Neuronal stem cell (in vitro differentiated cells): ENCODE measurements at regions not wholly inside any gene's neighbourhood (a gene's known extent, or its start where the extent isn't known, plus 50 kb on each side); places are given as distances from the start of the nearest gene placed in this dataset.
A peak's percentile ranks its signal among the peaks of the same experiment; 100 is the strongest.
"Not testable (repeated sequence)": the region's sequence is repeated elsewhere in the genome, so short reads cannot be mapped to it uniquely, and the experiment has no call there.

Experiments
- DNase-seq: peaks from one replicate; pipeline ENCODE4 v3.0.0-alpha.2; 2013; ENCODE audit warnings: low spot score
- H2AFZ ChIP-seq: one replicate; pipeline ENCODE4 v1.6.1; 2013; ENCODE audit warnings: mild to moderate bottlenecking, low read length, inconsistent platforms
- H2AK5ac ChIP-seq: 2 replicates; pipeline ENCODE4 v1.6.1; 2013; ENCODE audit warnings: low read depth, mild to moderate bottlenecking, inconsistent platforms, low read length, moderate library complexity, mixed read lengths
- H2BK120ac ChIP-seq: 2 replicates; pipeline ENCODE4 v1.6.1; 2013; ENCODE audit warnings: low read depth, mild to moderate bottlenecking, inconsistent platforms, low read length, moderate library complexity, mixed read lengths
- H2BK12ac ChIP-seq: one replicate; pipeline ENCODE4 v1.6.1; 2013; ENCODE audit warnings: low read length, inconsistent platforms
- H2BK15ac ChIP-seq: 2 replicates; pipeline ENCODE4 v1.6.1; 2013; ENCODE audit warnings: mild to moderate bottlenecking, low read length, inconsistent platforms, mixed read lengths
- H2BK5ac ChIP-seq: one replicate; pipeline ENCODE4 v1.6.1; 2013; ENCODE audit warnings: inconsistent platforms, mild to moderate bottlenecking, low read length, moderate library complexity
- H3K14ac ChIP-seq: one replicate; pipeline ENCODE4 v1.6.1; 2013; ENCODE audit warnings: low read length, inconsistent platforms
- H3K18ac ChIP-seq: 2 replicates; pipeline ENCODE4 v1.6.1; 2013; ENCODE audit warnings: low read length, inconsistent platforms
- H3K23ac ChIP-seq: 2 replicates; pipeline ENCODE4 v1.6.1; 2013; ENCODE audit warnings: low read depth, mild to moderate bottlenecking, mixed read lengths, low read length, inconsistent platforms; ENCODE audit not compliant: poor library complexity
- H3K27ac ChIP-seq: replicated peaks from 3 replicates; pipeline ENCODE4 v1.5.1; 2013; ENCODE audit warnings: low read length, inconsistent platforms
- H3K27me3 ChIP-seq, 3 experiments: 2 replicates each; pipeline ENCODE4 v1.6.1; 2013; ENCODE audit warnings: low read length in 3 of 3, mild to moderate bottlenecking in 2 of 3, inconsistent platforms in 1 of 3, low read depth in 1 of 3, mixed read lengths in 1 of 3, moderate library complexity in 1 of 3; ENCODE audit not compliant: control insufficient read depth in 3 of 3, insufficient read depth in 3 of 3
- H3K36me3 ChIP-seq, 2 donors: replicated peaks in 1 of 2; 2 replicates each; pipeline ENCODE4 v1.6.1; 2013; ENCODE audit warnings: low read length in 2 of 2; ENCODE audit not compliant: control insufficient read depth in 2 of 2, insufficient read depth in 2 of 2
- H3K4ac ChIP-seq: 2 replicates; pipeline ENCODE4 v1.6.1; 2013; ENCODE audit warnings: inconsistent platforms, mild to moderate bottlenecking, low read length, moderate library complexity
- H3K4me1 ChIP-seq, 2 donors: 1 replicate in 1 of 2; 2 replicates in 1 of 2; pipeline ENCODE4 v1.6.1; 2013; ENCODE audit warnings: low read length in 2 of 2, low read depth in 1 of 2; ENCODE audit not compliant: control insufficient read depth in 2 of 2, insufficient read depth in 1 of 2
- H3K4me2 ChIP-seq: one replicate; pipeline ENCODE4 v1.6.1; 2013; ENCODE audit warnings: mild to moderate bottlenecking, low read length, inconsistent platforms; ENCODE audit not compliant: insufficient read depth, poor library complexity, severe bottlenecking
- H3K4me3 ChIP-seq, 2 donors: 2 replicates each; pipeline ENCODE4 v1.5.1; 2013; ENCODE audit warnings: low read length in 2 of 2, mild to moderate bottlenecking in 2 of 2, inconsistent platforms in 1 of 2, moderate library complexity in 1 of 2
- H3K79me1 ChIP-seq: one replicate; pipeline ENCODE4 v1.6.1; 2013; ENCODE audit warnings: low read depth, mild to moderate bottlenecking, inconsistent platforms, low read length, moderate library complexity
- H3K9ac ChIP-seq: one replicate; pipeline ENCODE4 v1.6.1; 2013; ENCODE audit warnings: mild to moderate bottlenecking, low read depth, low read length, inconsistent platforms; ENCODE audit not compliant: poor library complexity
- H3K9me3 ChIP-seq, 2 donors: replicated peaks in 1 of 2; 2 replicates each; pipeline versions ENCODE3 to v1.6.1; 2013; ENCODE audit warnings: low read length in 2 of 2, mild to moderate bottlenecking in 2 of 2, inconsistent platforms in 1 of 2, low read depth in 1 of 2, mixed read lengths in 1 of 2, moderate library complexity in 1 of 2; ENCODE audit not compliant: control insufficient read depth in 2 of 2, insufficient read depth in 1 of 2
- H4K8ac ChIP-seq: one replicate; pipeline ENCODE4 v1.6.1; 2013; ENCODE audit warnings: low read depth, mild to moderate bottlenecking, inconsistent platforms, low read length, moderate library complexity
- H4K91ac ChIP-seq: one replicate; pipeline ENCODE4 v1.6.1; 2013; ENCODE audit warnings: low read length, low read depth, mild to moderate bottlenecking, inconsistent platforms; ENCODE audit not compliant: poor library complexity
- WGBS, 2 donors: extraction: QIAGEN DNeasy Blood & Tissue Kit; methylation state at CpG; one replicate each; pipeline ENCODE4 v1.1.7; 2013; ENCODE audit warnings: missing lambda C conversion rate in 2 of 2, mixed read lengths in 1 of 2; ENCODE audit not compliant: insufficient read length in 2 of 2, insufficient replicate concordance in 1 of 2; ENCODE audit errors: extremely low coverage in 2 of 2; 5-methylcytosine and 5-hydroxymethylcytosine counted together

DNA sequence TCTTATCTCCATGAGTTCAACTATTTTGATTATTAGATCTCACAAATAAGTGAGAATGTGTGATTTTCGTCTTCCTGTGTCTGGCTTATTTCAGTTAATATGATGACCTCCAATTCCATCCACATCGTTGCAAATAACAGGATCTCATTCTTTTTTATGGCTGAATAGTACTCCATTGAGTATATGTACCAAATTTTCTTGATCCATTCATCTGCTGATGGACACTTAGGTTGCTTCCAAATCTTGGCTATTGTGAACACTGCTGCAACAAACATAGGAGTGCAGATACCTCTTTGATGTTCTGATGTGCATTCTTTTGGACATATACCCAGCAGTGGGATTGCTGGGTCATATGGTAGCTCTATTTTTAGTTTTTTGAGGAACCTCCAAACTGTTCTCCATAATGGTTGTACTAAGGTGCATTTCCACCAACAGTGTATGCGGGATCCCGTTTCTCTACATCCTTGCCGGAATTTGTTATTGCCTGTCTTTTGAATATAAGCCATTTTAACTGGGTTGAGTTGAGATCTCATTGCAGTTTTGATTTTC, 187.9 kb downstream of the BCAS1 start:
- not testable (repeated sequence) for DNase-seq, H3K9me3 ChIP-seq, H3K18ac ChIP-seq, H2BK5ac ChIP-seq, H3K23ac ChIP-seq, H3K4me1 ChIP-seq, H4K8ac ChIP-seq, H2BK12ac ChIP-seq, H2AFZ ChIP-seq, H2BK15ac ChIP-seq, H3K27ac ChIP-seq, H3K4me2 ChIP-seq, H2AK5ac ChIP-seq, H4K91ac ChIP-seq, H3K9ac ChIP-seq, H3K27me3 ChIP-seq, H3K14ac ChIP-seq, H3K36me3 ChIP-seq, H3K4ac ChIP-seq, H3K79me1 ChIP-seq, H2BK120ac ChIP-seq, H3K4me3 ChIP-seq
- WGBS, 2 donors: no CpG with 5 or more reads among the region's 5 CpGs

DNA sequence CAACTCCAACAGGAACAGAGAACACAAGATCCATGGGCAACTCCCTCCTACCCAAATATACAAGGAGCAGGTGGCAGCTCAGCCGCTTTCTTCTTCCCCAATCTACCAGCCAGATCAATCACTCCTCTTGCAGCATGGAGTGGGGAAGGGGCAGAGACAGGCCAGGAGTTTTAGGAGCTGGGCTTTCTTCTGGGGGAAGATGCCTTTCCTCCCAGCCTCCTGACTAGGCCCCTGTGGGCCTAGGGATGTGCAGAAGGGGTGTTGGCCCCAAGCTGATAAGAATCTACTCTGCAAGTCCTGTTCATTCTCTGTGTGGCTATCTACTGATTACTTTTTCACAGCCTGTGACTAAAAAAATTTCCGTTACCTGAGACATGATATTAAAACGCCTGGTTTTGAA, 189.0 kb downstream of the BCAS1 start:
- Histone ChIP-seq H3K4me1 (peaks cover 0 to under 1% of the 10 kb centered on the region in 2 donors), H4K8ac (no peak overlapping the region), H3K4me2 (no peak overlapping the region), H3K36me3 (no peaks in the 10 kb centered on the region), H4K91ac (no peak overlapping the region), H2BK15ac (no peak overlapping the region), H3K23ac (no peak overlapping the region), H3K79me1 (no peaks in the 10 kb centered on the region), H3K9ac (no peak overlapping the region), H3K9me3 (no peaks in the 10 kb centered on the region), H3K14ac (no peak overlapping the region), H3K27me3 (no peaks in the 10 kb centered on the region), H2BK12ac (no peak overlapping the region), H2BK120ac (no peak overlapping the region), H2AFZ (no peak overlapping the region), H3K27ac (no peak overlapping the region), H2BK5ac (no peak overlapping the region), H3K4me3 (no peak overlapping the region), H2AK5ac (no peak overlapping the region), H3K4ac (no peak overlapping the region), H3K18ac (peak overlapping the region; percentile 67)
- DNase-seq: no peak
- WGBS, 2 donors: no CpG with 5 or more reads among the region's 3 CpGs

DNA sequence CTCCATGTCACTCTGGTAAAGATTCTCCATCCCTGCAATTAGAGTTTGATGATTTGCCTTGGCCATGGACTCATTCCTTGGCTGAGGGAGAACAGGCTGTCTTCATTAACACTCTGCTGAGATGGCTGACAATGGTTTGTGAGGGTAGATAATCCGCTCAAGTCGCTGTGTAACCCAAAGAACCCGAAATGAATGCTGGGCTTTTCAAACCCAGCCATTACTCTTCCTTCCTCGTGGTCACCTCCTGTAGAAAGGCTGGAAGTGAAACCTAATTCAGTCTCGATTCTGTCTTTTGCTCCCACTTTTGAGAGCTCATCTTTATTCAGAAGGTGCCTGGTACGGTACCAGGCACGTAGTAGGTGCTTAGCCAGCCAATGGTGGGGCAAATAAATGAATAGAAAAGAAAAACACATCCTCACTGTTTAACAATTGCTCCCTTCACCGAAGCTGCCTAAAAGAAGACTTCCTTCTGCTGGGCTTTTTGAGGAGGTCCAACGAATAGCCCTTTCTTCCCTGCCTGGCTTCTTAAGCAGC, 190.2 kb downstream of the BCAS1 start:
- H3K27me3 ChIP-seq: no peaks in the 10 kb centered on the region
- no peak overlapping the region for H3K14ac ChIP-seq
- H2AK5ac ChIP-seq: no peak overlapping the region
- peak overlapping the region; percentile 59 for H2AFZ ChIP-seq
- H3K27ac ChIP-seq: no peak overlapping the region
- H3K9ac ChIP-seq: no peak overlapping the region
- no peak overlapping the region for H4K91ac ChIP-seq
- H3K4me1 ChIP-seq: peaks cover 0 to 1% of the 10 kb centered on the region in 2 donors
- H3K9me3 ChIP-seq: peaks cover 0 to 2% of the 10 kb centered on the region in 2 donors
- H3K4ac ChIP-seq: no peak overlapping the region
- no peak overlapping the region for H4K8ac ChIP-seq
- no peak overlapping the region for H2BK12ac ChIP-seq
- no peak overlapping the region for H3K18ac ChIP-seq
- no peaks in the 10 kb centered on the region for H3K36me3 ChIP-seq
- H2BK15ac ChIP-seq: no peak overlapping the region
- H3K79me1 ChIP-seq: no peaks in the 10 kb centered on the region
- H3K23ac ChIP-seq: no peak overlapping the region
- no CpG with 5 or more reads among the region's 9 CpGs for WGBS, 2 donors
- no peak overlapping the region for H2BK120ac ChIP-seq
- no peak for DNase-seq
- H3K4me2 ChIP-seq: no peak overlapping the region
- H2BK5ac ChIP-seq: no peak overlapping the region
- H3K4me3 ChIP-seq: no peak overlapping the region

GRCh38 chr20:53879048-53879684, 191.2 kb downstream of the BCAS1 start:
- Histone ChIP-seq H4K8ac (no peak overlapping the region), H3K9ac (no peak overlapping the region), H3K4me3 (no peak overlapping the region), H3K27ac (no peak overlapping the region), H4K91ac (no peak overlapping the region), H3K4ac (no peak overlapping the region), H3K79me1 (no peaks in the 10 kb centered on the region), H3K18ac (no peak overlapping the region), H2BK120ac (no peak overlapping the region), H3K4me1 (peaks cover 0 to 1% of the 10 kb centered on the region in 2 donors), H3K4me2 (no peak overlapping the region), H2BK12ac (no peak overlapping the region), H3K9me3 (peaks cover 0 to 2% of the 10 kb centered on the region in 2 donors), H3K36me3 (no peaks in the 10 kb centered on the region), H3K23ac (no peak overlapping the region), H3K27me3 (no peaks in the 10 kb centered on the region), H2BK5ac (no peak overlapping the region), H2AK5ac (no peak overlapping the region), H2BK15ac (no peak overlapping the region), H2AFZ (no peak overlapping the region), H3K14ac (no peak overlapping the region)
- no peak for DNase-seq
- no CpG with 5 or more reads among the region's 10 CpGs for WGBS, 2 donors
